Activated B cell treated with CpG ODN at 0.5 μM for 24 hours (primary cell): ENCODE measurements at regions not wholly inside any gene's neighbourhood (a gene's known extent, or its start where the extent isn't known, plus 50 kb on each side); places are given as distances from the start of the nearest gene placed in this dataset.

ENCODE experiments used
- ATAC-seq: fragments of 200-7000 bp; cut with Tn5 transposase; one replicate; pipeline ENCODE4 v1.10.0; 2021; ENCODE audit warnings: low read depth, mild to moderate bottlenecking, moderate library complexity
- CTCF ChIA-PET: fragments of 350-600 bp; sonication (Branson Sonifier 250); formaldehyde crosslinking; loops from one replicate; lab custom pipeline; 2021; ENCODE audit warnings: antibody characterized with exemption; lab: Charles Lee
- POLR2A ChIA-PET: fragments of 350-600 bp; sonication (Branson Sonifier 250); formaldehyde crosslinking; loops from one replicate; lab custom pipeline; 2021; ENCODE audit warnings: antibody characterized with exemption; lab: Charles Lee
- DNase-seq: peaks from one replicate; pipeline ENCODE4 v3.0.0; 2022
- H3K27ac Mint-ChIP-seq: one replicate; pipeline ENCODE4 v1.8.0; 2020; ENCODE audit warnings: mixed read lengths
- H3K27me3 Mint-ChIP-seq: one replicate; pipeline ENCODE4 v1.8.0; 2021; ENCODE audit warnings: mixed read lengths
- H3K36me3 Mint-ChIP-seq: one replicate; pipeline ENCODE4 v1.8.0; 2021; ENCODE audit warnings: low read depth, mixed read lengths
- H3K4me1 Mint-ChIP-seq: one replicate; pipeline ENCODE4 v1.8.0; 2021; ENCODE audit warnings: mixed read lengths
- H3K4me3 Mint-ChIP-seq: one replicate; pipeline ENCODE4 v1.8.0; 2020; ENCODE audit warnings: mild to moderate bottlenecking, mixed read lengths
- H3K9me3 Mint-ChIP-seq: one replicate; pipeline ENCODE4 v1.8.0; 2020; ENCODE audit warnings: mixed read lengths
- CTCF ChIP-seq: fragments of 200-600 bp; IDR thresholded peaks from one replicate; pipeline ENCODE4 v1.8.0; 2022; ENCODE audit warnings: antibody characterized with exemption, mild to moderate bottlenecking
- intact Hi-C: fragments of 100-400 bp; cut with micrococcal nuclease; formaldehyde crosslinking; loops from one replicate; pipeline ENCODE4 v1.15.1; 2024

DNA sequence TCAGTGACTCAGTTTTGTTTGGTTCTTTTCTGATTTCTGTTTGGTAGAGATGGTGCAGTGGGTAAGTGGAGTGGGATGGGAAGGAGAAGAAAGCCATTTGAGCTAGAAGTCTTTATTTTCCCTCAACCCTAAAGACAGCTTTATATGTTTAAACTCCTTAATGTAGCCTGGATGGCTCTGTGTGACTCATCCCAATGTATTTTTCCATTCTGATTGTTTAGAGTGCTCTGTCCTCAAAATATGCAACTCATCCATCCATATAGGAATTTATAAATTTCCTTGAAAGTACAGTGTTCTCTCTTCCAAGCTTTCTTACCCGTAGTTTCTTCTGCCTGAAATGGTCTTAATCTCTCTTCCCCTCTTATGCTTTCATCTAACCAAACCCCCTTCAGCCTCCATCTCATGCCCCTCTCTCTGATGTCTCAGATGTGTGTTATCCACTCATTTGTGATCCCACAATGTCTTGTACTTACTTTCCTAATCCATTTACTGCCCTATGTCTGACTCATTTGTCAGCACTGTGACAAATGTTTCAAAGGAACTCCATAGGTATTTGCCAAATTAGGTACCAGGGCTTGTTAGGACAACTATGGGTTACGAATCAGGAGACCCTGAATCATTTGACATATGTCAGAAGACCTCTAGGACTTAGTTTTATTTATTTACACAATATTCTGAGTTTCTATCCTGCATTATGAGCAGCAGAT lies 217.5 kb upstream of the SGCD start:
- no peaks in the 10 kb centered on the region for H3K9me3 Mint-ChIP-seq
- H3K36me3 Mint-ChIP-seq: no peaks in the 10 kb centered on the region
- ATAC-seq (no peak), DNase-seq (no peak)
- no peaks in the 10 kb centered on the region for H3K4me1 Mint-ChIP-seq
- intact Hi-C loops: no loop called here
- POLR2A ChIA-PET: no interaction called here
- H3K4me3 Mint-ChIP-seq: no peak overlapping the region
- no peaks in the 10 kb centered on the region for H3K27me3 Mint-ChIP-seq
- TF ChIP-seq CTCF: no peak
- no peak overlapping the region for H3K27ac Mint-ChIP-seq
- CTCF ChIA-PET: no interaction called here

DNA sequence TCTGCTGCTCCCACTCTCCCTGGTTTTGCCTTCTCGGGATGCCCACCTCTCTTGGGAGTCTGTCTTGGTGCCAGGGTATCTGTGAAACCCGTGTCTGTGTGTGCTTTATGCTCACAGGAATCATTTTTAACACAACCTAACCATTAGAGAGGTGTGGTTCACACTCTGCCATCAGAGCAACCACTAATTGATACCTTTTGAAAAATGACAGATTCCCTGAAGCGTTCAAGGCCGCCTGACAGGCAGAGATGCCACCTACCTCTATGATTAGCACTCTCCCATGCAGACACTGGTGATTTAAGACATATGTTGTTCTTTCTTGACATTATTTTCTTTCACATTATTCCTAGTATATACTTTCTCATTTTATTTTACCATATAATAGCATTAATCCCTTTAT lies 207.3 kb upstream of the SGCD start:
- ATAC-seq (no peak), DNase-seq (no peak)
- ChIA-PET POLR2A (no interaction called here), CTCF (no interaction called here)
- no peak for TF ChIP-seq CTCF
- Mint-ChIP-seq H3K9me3 (no peaks in the 10 kb centered on the region), H3K27ac (no peak overlapping the region), H3K27me3 (no peaks in the 10 kb centered on the region), H3K4me1 (no peaks in the 10 kb centered on the region), H3K4me3 (no peak overlapping the region), H3K36me3 (no peaks in the 10 kb centered on the region)
- intact Hi-C loops: no loop called here

GRCh38 chr5:156120777-156121176 lies 206.2 kb upstream of the SGCD start:
- no peak for ATAC-seq
- CTCF ChIA-PET: no interaction called here
- H3K4me1 Mint-ChIP-seq: no peaks in the 10 kb centered on the region
- no peaks in the 10 kb centered on the region for H3K27me3 Mint-ChIP-seq
- TF ChIP-seq CTCF: no peak
- POLR2A ChIA-PET: no interaction called here
- intact Hi-C loops: no loop called here
- DNase-seq: no peak
- no peak overlapping the region for H3K4me3 Mint-ChIP-seq
- no peak overlapping the region for H3K27ac Mint-ChIP-seq
- no peaks in the 10 kb centered on the region for H3K9me3 Mint-ChIP-seq
- no peaks in the 10 kb centered on the region for H3K36me3 Mint-ChIP-seq

DNA sequence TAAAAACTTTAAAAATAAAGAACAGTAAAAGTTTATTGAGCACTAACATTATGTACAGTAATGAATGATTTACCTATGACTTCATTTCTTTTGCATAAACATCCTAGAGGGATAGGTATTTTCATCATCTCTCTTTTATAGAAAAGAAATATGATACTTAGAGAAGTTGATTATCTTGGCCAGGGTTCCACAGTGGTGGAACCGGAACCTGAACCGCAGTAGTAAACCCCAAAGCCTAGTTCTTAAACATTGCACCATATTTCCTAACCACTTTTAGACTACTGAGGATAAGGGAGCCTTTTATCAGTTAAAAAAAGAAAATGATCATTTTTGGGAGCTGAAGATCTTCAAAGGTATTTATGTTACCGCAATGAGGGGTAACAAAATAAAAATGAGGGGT lies 205.7 kb upstream of the SGCD start:
- no peaks in the 10 kb centered on the region for H3K27me3 Mint-ChIP-seq
- intact Hi-C loops: no loop called here
- no peaks in the 10 kb centered on the region for H3K4me1 Mint-ChIP-seq

GRCh38 chr5:156121882-156122281 lies 205.1 kb upstream of the SGCD start:
- CTCF ChIA-PET: no interaction called here
- DNase-seq: no peak

More for the DNA sequence above, 205.7 kb upstream of the SGCD start:
- H3K9me3 Mint-ChIP-seq: no peaks in the 10 kb centered on the region
- ChIA-PET CTCF (no interaction called here), POLR2A (no interaction called here)
- H3K27ac Mint-ChIP-seq: no peak overlapping the region
- ATAC-seq (no peak), DNase-seq (no peak)
- no peaks in the 10 kb centered on the region for H3K36me3 Mint-ChIP-seq
- no peak overlapping the region for H3K4me3 Mint-ChIP-seq
- no peak for TF ChIP-seq CTCF

More at GRCh38 chr5:156121882-156122281, 205.1 kb upstream of the SGCD start:
- no peaks in the 10 kb centered on the region for H3K27me3 Mint-ChIP-seq
- no peak for ATAC-seq
- no peak overlapping the region for H3K27ac Mint-ChIP-seq
- no peaks in the 10 kb centered on the region for H3K36me3 Mint-ChIP-seq
- no peak overlapping the region for H3K4me3 Mint-ChIP-seq
- no peaks in the 10 kb centered on the region for H3K4me1 Mint-ChIP-seq
- POLR2A ChIA-PET: no interaction called here
- TF ChIP-seq CTCF: no peak
- H3K9me3 Mint-ChIP-seq: no peaks in the 10 kb centered on the region
- intact Hi-C loops: no loop called here
